ENCODE measurements at regions not wholly inside any gene's neighbourhood (a gene's known extent, or its start where the extent isn't known, plus 50 kb on each side); places are given as distances from the start of the nearest gene placed in this dataset.
A peak's percentile ranks its signal among the peaks of the same experiment; 100 is the strongest.

GRCh38 chr15:70321172-70321819 lies 223.6 kb upstream of the TLE3 start:
- H4K20me1 ChIP-seq (ENCODE audit: control insufficient read depth, insufficient read depth, low read depth, low read length), result no peaks in the 10 kb centered on the region
- no peak for TF ChIP-seq EZH2phosphoT487 (IDR thresholded peaks at IDR 0.05; ENCODE audit: borderline replicate concordance, low read length)
- no peak for TF ChIP-seq CTCF (IDR thresholded peaks at IDR 0.05; ENCODE audit: low read depth, low read length, poor library complexity, severe bottlenecking)
- no peaks in the 10 kb centered on the region for H3K79me2 ChIP-seq (ENCODE audit: control insufficient read depth, low read length)
- peak overlapping the region; percentile 70 for H3K4me3 ChIP-seq (ENCODE audit: low read length)
- no peaks in the 10 kb centered on the region for H3K36me3 ChIP-seq (ENCODE audit: control insufficient read depth, low read length)
- H3K27me3 ChIP-seq (ENCODE audit: control insufficient read depth, low read length), result no peaks in the 10 kb centered on the region
- peaks cover 28% of the 10 kb centered on the region for H3F3A ChIP-seq (ENCODE audit: control insufficient read depth, insufficient read depth)
- no peaks in the 10 kb centered on the region for H3K9me3 ChIP-seq (ENCODE audit: control insufficient read depth, insufficient read depth, low read length)
- H3K9me2 ChIP-seq (replicated peaks; ENCODE audit: control insufficient read depth, low read length), result no peaks in the 10 kb centered on the region
- peak overlapping the region; percentile 98 for H3K27ac ChIP-seq (ENCODE audit: low read depth, low read length)
- peaks cover 72% of the 10 kb centered on the region for H3K4me1 ChIP-seq (ENCODE audit: control insufficient read depth, low read length)
- peak overlapping the region; percentile 94 for H3K4me2 ChIP-seq (ENCODE audit: low read length)

- Histone ChIP-seq H3K36me3 (ENCODE audit: control insufficient read depth, low read length) (no peaks in the 10 kb centered on the region), H3K9me3 (ENCODE audit: control insufficient read depth, insufficient read depth, low read length) (no peaks in the 10 kb centered on the region), H3K9me2 (replicated peaks; ENCODE audit: control insufficient read depth, low read length) (no peaks in the 10 kb centered on the region), H3K4me2 (ENCODE audit: low read length) (peak overlapping the region; percentile 94), H3K4me3 (ENCODE audit: low read length) (peak overlapping the region; percentile 70), H3F3A (ENCODE audit: control insufficient read depth, insufficient read depth) (peaks cover 28% of the 10 kb centered on the region), H3K4me1 (ENCODE audit: control insufficient read depth, low read length) (peaks cover 69% of the 10 kb centered on the region), H3K27me3 (ENCODE audit: control insufficient read depth, low read length) (no peaks in the 10 kb centered on the region), H4K20me1 (ENCODE audit: control insufficient read depth, insufficient read depth, low read depth, low read length) (no peaks in the 10 kb centered on the region), H3K79me2 (ENCODE audit: control insufficient read depth, low read length) (no peaks in the 10 kb centered on the region), H3K27ac (ENCODE audit: low read depth, low read length) (peak overlapping the region; percentile 98)
- TF ChIP-seq CTCF (IDR thresholded peaks at IDR 0.05; ENCODE audit: low read depth, low read length, poor library complexity, severe bottlenecking) (no peak), EZH2phosphoT487 (IDR thresholded peaks at IDR 0.05; ENCODE audit: borderline replicate concordance, low read length) (no peak)
Observed at GRCh38 chr15:70320482-70320881, 222.8 kb upstream of the TLE3 start.

- Histone ChIP-seq H3K9me2 (replicated peaks; ENCODE audit: control insufficient read depth, low read length) (no peaks in the 10 kb centered on the region), H3K4me3 (ENCODE audit: low read length) (peak overlapping the region; percentile 70), H3K27ac (ENCODE audit: low read depth, low read length) (peak overlapping the region; percentile 98), H3K4me2 (ENCODE audit: low read length) (peak overlapping the region; percentile 94), H4K20me1 (ENCODE audit: control insufficient read depth, insufficient read depth, low read depth, low read length) (no peaks in the 10 kb centered on the region), H3K79me2 (ENCODE audit: control insufficient read depth, low read length) (no peaks in the 10 kb centered on the region), H3F3A (ENCODE audit: control insufficient read depth, insufficient read depth) (peaks cover 28% of the 10 kb centered on the region), H3K4me1 (ENCODE audit: control insufficient read depth, low read length) (peaks cover 71% of the 10 kb centered on the region), H3K27me3 (ENCODE audit: control insufficient read depth, low read length) (no peaks in the 10 kb centered on the region), H3K9me3 (ENCODE audit: control insufficient read depth, insufficient read depth, low read length) (no peaks in the 10 kb centered on the region), H3K36me3 (ENCODE audit: control insufficient read depth, low read length) (no peaks in the 10 kb centered on the region)
- TF ChIP-seq EZH2phosphoT487 (IDR thresholded peaks at IDR 0.05; ENCODE audit: borderline replicate concordance, low read length), result no peak
- no peak for TF ChIP-seq CTCF (IDR thresholded peaks at IDR 0.05; ENCODE audit: low read depth, low read length, poor library complexity, severe bottlenecking)
Observed at GRCh38 chr15:70320077-70320476, 222.4 kb upstream of the TLE3 start.
